Aorta (tissue), 5 donors: ENCODE measurements at regions not wholly inside any gene's neighbourhood (a gene's known extent, or its start where the extent isn't known, plus 50 kb on each side); places are given as distances from the start of the nearest gene placed in this dataset.

Source experiments
- ATAC-seq: fragments of 200-7000 bp; cut with Tn5 transposase; one replicate; pipeline ENCODE4 v1.9.1; 2022; ENCODE audit warnings: moderate library complexity; ENCODE audit not compliant: low FRiP score
- DNase-seq, 2 donors: peaks; one replicate each; pipeline ENCODE4 v3.0.0-alpha.2; 2020
- H3K27ac ChIP-seq, 2 donors: one replicate each; pipeline ENCODE4 v1.5.1; 2013; ENCODE audit warnings: low read length in 2 of 2, mild to moderate bottlenecking in 2 of 2, moderate library complexity in 2 of 2, control low read depth in 1 of 2, inconsistent platforms in 1 of 2, low read depth in 1 of 2
- H3K27me3 ChIP-seq, 2 donors: one replicate each; pipeline ENCODE4 v1.6.1; 2013; ENCODE audit warnings: control low read depth in 1 of 2, low read length in 1 of 2, mild to moderate bottlenecking in 1 of 2, moderate library complexity in 1 of 2; ENCODE audit not compliant: insufficient read depth in 2 of 2, control insufficient read depth in 1 of 2
- H3K36me3 ChIP-seq, 2 donors: one replicate each; pipeline ENCODE4 v1.6.1; 2013; ENCODE audit warnings: control low read depth in 1 of 2, low read length in 1 of 2, mild to moderate bottlenecking in 1 of 2; ENCODE audit not compliant: insufficient read depth in 2 of 2, control insufficient read depth in 1 of 2
- H3K4me1 ChIP-seq, 2 donors: one replicate each; pipeline ENCODE4 v1.6.1; 2013; ENCODE audit warnings: low read length in 2 of 2, control low read depth in 1 of 2, mild to moderate bottlenecking in 1 of 2, moderate library complexity in 1 of 2; ENCODE audit not compliant: insufficient read depth in 2 of 2, control insufficient read depth in 1 of 2
- H3K4me3 ChIP-seq, 2 donors: one replicate each; pipeline ENCODE4 v1.5.1; 2013; ENCODE audit warnings: low read length in 2 of 2, control low read depth in 1 of 2, mild to moderate bottlenecking in 1 of 2
- H3K9me3 ChIP-seq: one replicate; pipeline ENCODE4 v1.6.1; 2013; ENCODE audit warnings: mild to moderate bottlenecking, low read length; ENCODE audit not compliant: control insufficient read depth
- WGBS, 2 donors: extraction: QIAGEN DNeasy Blood & Tissue Kit; methylation state at CpG; one replicate each; pipeline ENCODE4 v1.1.7; 2013; 5-methylcytosine and 5-hydroxymethylcytosine counted together
- intact Hi-C, 2 donors: fragments of 100-400 bp; cut with DNase I; formaldehyde crosslinking; loops; one replicate each; pipeline versions ENCODE4 v1.14.2 to v1.15.0; 2022
- donor health status: healthy with polysubstance abuse.
- donor health status: Bipolar disorder and iron deficiency.
- donor health status: DM: no; HTN: no; CAD: no.
- donor health status: DM: no; HTN: no; CAD: no.
- donor health status: DM: yes; HTN: yes; CAD: no.

DNA sequence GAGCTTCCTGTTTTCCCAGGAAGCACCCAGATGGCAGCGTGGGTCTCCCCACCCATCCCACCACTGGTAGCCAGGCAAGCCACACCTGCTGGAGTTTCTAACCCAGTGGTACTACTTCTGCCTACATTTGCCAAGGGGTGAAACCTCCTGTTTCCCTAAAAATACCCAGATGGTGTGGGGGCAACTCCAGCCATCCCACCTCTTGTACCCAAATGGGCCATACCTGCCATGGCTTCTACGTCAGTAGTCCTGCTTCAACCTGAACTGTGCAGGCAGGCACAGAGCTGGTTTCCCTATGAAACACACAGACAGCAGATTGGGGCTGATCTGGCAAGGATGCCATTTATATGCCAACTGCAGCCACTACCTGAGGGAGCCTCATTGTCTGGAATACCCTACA is 809.4 kb upstream of the MIR17HG start:
- Histone ChIP-seq H3K36me3 (no peaks in the 10 kb centered on the region), H3K27ac (no peak overlapping the region), H3K4me1 (no peaks in the 10 kb centered on the region), H3K4me3 (no peak overlapping the region), H3K9me3 (peaks cover 1% of the 10 kb centered on the region), H3K27me3 (peaks cover 0 to 1% of the 10 kb centered on the region in 2 donors)
- WGBS, 2 donors: 84 to 90% methylated on average over 2 of the region's 2 CpGs
- intact Hi-C loops: no loop called here
- no peak for ATAC-seq
- no peak for DNase-seq

DNA sequence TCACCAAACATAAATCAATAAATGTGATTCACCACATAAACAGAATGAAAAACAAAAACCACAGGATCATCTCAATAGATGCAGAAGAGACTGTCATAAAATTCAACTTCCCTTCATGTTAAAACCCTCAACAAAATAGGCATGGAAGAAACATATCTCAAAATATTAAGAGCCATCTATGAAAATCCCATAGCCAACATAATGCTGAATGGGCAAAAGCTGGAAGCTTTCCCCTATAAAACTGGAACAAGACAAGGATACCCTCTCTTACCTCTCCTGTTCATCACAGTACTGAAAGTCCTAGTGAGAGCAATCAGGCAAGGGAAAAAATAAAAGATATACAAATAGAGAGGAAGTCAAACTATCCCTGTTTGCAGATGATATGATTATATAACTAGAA is 806.1 kb upstream of the MIR17HG start:
- DNase-seq: no peak
- H3K4me1 ChIP-seq: no peaks in the 10 kb centered on the region
- no peak overlapping the region for H3K4me3 ChIP-seq
- H3K27ac ChIP-seq: no peak overlapping the region
- no peaks in the 10 kb centered on the region for H3K27me3 ChIP-seq
- intact Hi-C loops: no loop called here
- ATAC-seq: no peak
- H3K36me3 ChIP-seq: no peaks in the 10 kb centered on the region
- peaks cover 1% of the 10 kb centered on the region for H3K9me3 ChIP-seq

- H3K27ac ChIP-seq: no peak overlapping the region
- intact Hi-C loops: no loop called here
- no peaks in the 10 kb centered on the region for H3K36me3 ChIP-seq
- H3K9me3 ChIP-seq: peaks cover 1% of the 10 kb centered on the region
- H3K4me1 ChIP-seq: no peaks in the 10 kb centered on the region
- no peaks in the 10 kb centered on the region for H3K27me3 ChIP-seq
- DNase-seq: no peak
- 60 to 64% methylated on average over 4 of the region's 4 CpGs for WGBS, 2 donors
- no peak for ATAC-seq
- no peak overlapping the region for H3K4me3 ChIP-seq
These were observed 804.5 kb upstream of the MIR17HG start for GRCh38 chr13:90542959-90543505.

- 94 to 97% methylated on average over 4 of the region's 4 CpGs for WGBS, 2 donors
- Histone ChIP-seq H3K4me3 (no peak overlapping the region), H3K9me3 (no peaks in the 10 kb centered on the region), H3K27me3 (no peaks in the 10 kb centered on the region), H3K27ac (no peak overlapping the region), H3K4me1 (no peaks in the 10 kb centered on the region), H3K36me3 (no peaks in the 10 kb centered on the region)
- ATAC-seq: no peak
- intact Hi-C loops: no loop called here
- peak in 1 of 2 donors; percentile 28 for DNase-seq
These were observed 802.2 kb upstream of the MIR17HG start for GRCh38 chr13:90545070-90545840.

- no peaks in the 10 kb centered on the region for H3K36me3 ChIP-seq
- no peak overlapping the region for H3K4me3 ChIP-seq
- 72 to 85% methylated on average over 2 of the region's 2 CpGs for WGBS, 2 donors
- no peak for ATAC-seq
- no peak overlapping the region for H3K27ac ChIP-seq
- intact Hi-C loops: no loop called here
- H3K27me3 ChIP-seq: no peaks in the 10 kb centered on the region
- DNase-seq: peak in 1 of 2 donors; percentile 38
- H3K4me1 ChIP-seq: no peaks in the 10 kb centered on the region
- no peaks in the 10 kb centered on the region for H3K9me3 ChIP-seq
These were observed 800.2 kb upstream of the MIR17HG start for GRCh38 chr13:90547272-90547790.

DNA sequence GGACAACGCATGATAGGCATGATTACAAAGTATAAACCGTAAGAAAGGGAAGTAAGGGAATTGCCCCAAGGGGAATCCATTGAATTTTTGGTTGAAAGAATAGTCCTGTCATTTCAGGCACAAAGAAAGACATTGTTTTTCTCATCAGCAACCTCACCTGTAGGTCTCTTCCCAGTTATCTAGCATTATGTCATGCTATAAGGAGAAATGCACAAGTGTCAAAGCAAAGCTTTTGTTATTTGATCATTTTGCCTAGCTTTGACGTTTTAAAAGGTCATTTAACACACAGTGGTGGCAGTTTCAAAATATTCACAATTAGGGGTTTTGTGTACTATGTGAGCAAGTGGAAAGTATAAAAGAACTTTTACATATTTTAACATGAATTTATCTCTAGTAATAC is 796.2 kb upstream of the MIR17HG start:
- no peaks in the 10 kb centered on the region for H3K4me1 ChIP-seq
- H3K36me3 ChIP-seq: no peaks in the 10 kb centered on the region
- 62 to 72% methylated on average over 3 of the region's 3 CpGs for WGBS, 2 donors
- DNase-seq: no peak
- no peak overlapping the region for H3K4me3 ChIP-seq
- intact Hi-C loops: no loop called here
- H3K9me3 ChIP-seq: no peaks in the 10 kb centered on the region
- no peaks in the 10 kb centered on the region for H3K27me3 ChIP-seq
- ATAC-seq: no peak
- no peak overlapping the region for H3K27ac ChIP-seq

DNA sequence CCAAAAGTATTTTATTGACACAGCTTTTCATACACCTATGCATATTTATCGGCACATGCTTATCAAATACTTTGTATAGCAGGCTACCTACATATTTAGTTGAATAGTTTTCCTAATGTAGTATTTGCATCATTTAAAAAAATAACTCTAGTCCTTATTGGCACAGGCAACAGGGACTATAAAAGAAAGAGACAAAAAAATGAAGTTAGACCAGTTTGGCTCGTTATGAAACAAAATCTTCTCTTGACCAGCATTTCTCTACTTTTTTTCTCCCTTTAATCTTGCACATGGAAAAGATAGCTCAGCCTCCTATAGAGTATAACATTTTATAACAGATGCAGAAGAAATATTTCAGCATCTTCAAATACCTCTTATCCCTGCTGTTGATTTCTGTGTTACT is 794.8 kb upstream of the MIR17HG start:
- H3K9me3 ChIP-seq: no peaks in the 10 kb centered on the region
- no peak overlapping the region for H3K4me3 ChIP-seq
- H3K27ac ChIP-seq: no peak overlapping the region
- no peaks in the 10 kb centered on the region for H3K27me3 ChIP-seq
- no peaks in the 10 kb centered on the region for H3K36me3 ChIP-seq
- WGBS, 2 donors: 53 to 56% methylated on average over 2 of the region's 2 CpGs
- ATAC-seq (no peak), DNase-seq (no peak)
- H3K4me1 ChIP-seq: no peaks in the 10 kb centered on the region
- intact Hi-C loops: no loop called here

DNA sequence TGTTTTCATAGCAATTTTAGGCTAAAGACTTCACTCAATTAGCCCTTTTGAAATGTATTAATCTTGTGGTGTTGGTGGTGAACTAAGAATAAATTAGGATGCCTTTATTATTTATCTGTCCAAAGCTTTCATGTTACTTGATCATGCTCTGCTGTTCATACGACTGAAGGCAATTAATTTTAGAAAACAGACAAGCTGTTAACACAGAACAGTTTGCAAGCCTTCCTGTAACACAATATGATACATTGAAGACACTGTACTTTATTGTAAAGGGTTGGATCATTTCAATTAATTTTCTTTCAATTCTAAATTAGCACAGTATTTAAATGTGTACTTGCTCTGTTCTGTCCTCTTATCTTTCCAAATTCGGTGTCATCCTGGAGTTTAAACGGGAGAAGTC is 794.3 kb upstream of the MIR17HG start:
- DNase-seq (no peak), ATAC-seq (no peak)
- no peaks in the 10 kb centered on the region for H3K36me3 ChIP-seq
- H3K27ac ChIP-seq: no peak overlapping the region
- intact Hi-C loops: no loop called here
- no peaks in the 10 kb centered on the region for H3K9me3 ChIP-seq
- H3K27me3 ChIP-seq: no peaks in the 10 kb centered on the region
- WGBS, 2 donors: 61 to 66% methylated on average over 3 of the region's 3 CpGs
- H3K4me3 ChIP-seq: no peak overlapping the region
- H3K4me1 ChIP-seq: no peaks in the 10 kb centered on the region

DNA sequence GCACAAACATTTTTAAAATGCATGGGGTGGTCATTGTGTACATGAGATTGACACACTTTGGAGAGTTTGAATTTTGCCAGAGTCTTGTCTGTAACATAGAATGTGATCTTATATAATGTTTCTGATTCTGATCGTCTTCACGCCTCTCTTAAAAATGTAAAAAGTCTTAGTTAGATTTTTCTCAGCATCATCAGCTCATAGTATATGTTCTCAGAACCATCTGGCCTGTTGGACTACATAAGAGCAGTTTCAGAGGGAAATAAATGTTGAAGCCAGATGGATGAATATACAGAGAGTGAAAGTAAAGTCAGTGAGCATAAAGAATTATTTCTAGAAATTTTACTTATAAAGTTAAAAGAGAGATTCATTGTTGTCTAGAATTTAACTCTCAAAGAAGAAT is 789.9 kb upstream of the MIR17HG start:
- Histone ChIP-seq H3K4me3 (no peak overlapping the region), H3K9me3 (no peaks in the 10 kb centered on the region), H3K4me1 (no peaks in the 10 kb centered on the region), H3K27ac (no peak overlapping the region), H3K27me3 (no peaks in the 10 kb centered on the region), H3K36me3 (no peaks in the 10 kb centered on the region)
- WGBS, 2 donors: 93 to 95% methylated on average over 2 of the region's 2 CpGs
- ATAC-seq (no peak), DNase-seq (no peak)
- intact Hi-C loops: no loop called here
